WERI-Rb-1 (cell line): ENCODE measurements at regions not wholly inside any gene's neighbourhood (a gene's known extent, or its start where the extent isn't known, plus 50 kb on each side); places are given as distances from the start of the nearest gene placed in this dataset.

ENCODE experiments used
- DNase-seq: peaks from one replicate; pipeline ENCODE4 v3.0.0-alpha.2; 2020
- H3K27ac ChIP-seq: fragments of 250-450 bp; sonication (Bioruptor Pico); 2 replicates; pipeline ENCODE4 v1.5.1; 2020; ENCODE audit warnings: mild to moderate bottlenecking, moderate library complexity
- H3K27me3 ChIP-seq: fragments of 250-450 bp; sonication (Bioruptor Pico); 2 replicates; pipeline ENCODE4 v1.5.1; 2021; ENCODE audit warnings: mild to moderate bottlenecking, low read depth, moderate library complexity; ENCODE audit not compliant: insufficient read depth, severe bottlenecking
- H3K36me3 ChIP-seq: fragments of 250-450 bp; sonication (Bioruptor Pico); 2 replicates; pipeline ENCODE4 v1.5.1; 2020; ENCODE audit warnings: mild to moderate bottlenecking, moderate library complexity
- H3K4me3 ChIP-seq: 2 replicates; pipeline ENCODE4 v1.5.1; 2011; ENCODE audit warnings: low read depth, mild to moderate bottlenecking, control low read depth, low read length
- H3K9me3 ChIP-seq: fragments of 250-450 bp; sonication (Bioruptor Pico); 2 replicates; pipeline ENCODE4 v1.5.1; 2021; ENCODE audit warnings: mild to moderate bottlenecking, moderate library complexity; ENCODE audit not compliant: severe bottlenecking
- TF ChIP-seq, protein P1 (sequence below): IDR thresholded peaks from 2 replicates; pipeline ENCODE4 v1.5.1; 2011; ENCODE audit warnings: low read depth, mild to moderate bottlenecking, control low read depth, inconsistent platforms, low read length

DNA sequence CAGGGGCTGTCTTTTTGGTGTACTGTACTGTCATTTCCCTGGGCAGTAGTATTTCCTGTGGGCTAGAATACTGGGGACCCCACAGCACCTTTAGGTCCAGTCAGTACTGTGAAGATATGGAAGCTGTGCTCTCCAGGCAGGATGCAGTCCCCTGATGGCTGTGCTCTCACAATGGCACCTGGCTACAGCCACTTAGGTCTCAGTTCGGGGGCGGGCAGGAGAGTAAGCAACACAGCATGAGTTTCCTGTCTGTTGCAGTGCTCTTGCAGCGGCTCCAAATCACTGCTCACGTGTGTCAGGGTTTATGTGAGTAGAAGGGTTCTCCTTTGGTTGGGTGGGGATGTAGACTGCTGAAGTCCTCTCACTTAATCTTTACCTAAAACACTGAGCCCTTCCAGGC is 810.4 kb downstream of the DACH1 start:
- no peaks in the 10 kb centered on the region for H3K9me3 ChIP-seq
- H3K27me3 ChIP-seq, result no peaks in the 10 kb centered on the region
- no peak for DNase-seq
- H3K27ac ChIP-seq, result no peak overlapping the region
- no peaks in the 10 kb centered on the region for H3K36me3 ChIP-seq
- H3K4me3 ChIP-seq, result no peak overlapping the region
- TF ChIP-seq, protein P1, sequence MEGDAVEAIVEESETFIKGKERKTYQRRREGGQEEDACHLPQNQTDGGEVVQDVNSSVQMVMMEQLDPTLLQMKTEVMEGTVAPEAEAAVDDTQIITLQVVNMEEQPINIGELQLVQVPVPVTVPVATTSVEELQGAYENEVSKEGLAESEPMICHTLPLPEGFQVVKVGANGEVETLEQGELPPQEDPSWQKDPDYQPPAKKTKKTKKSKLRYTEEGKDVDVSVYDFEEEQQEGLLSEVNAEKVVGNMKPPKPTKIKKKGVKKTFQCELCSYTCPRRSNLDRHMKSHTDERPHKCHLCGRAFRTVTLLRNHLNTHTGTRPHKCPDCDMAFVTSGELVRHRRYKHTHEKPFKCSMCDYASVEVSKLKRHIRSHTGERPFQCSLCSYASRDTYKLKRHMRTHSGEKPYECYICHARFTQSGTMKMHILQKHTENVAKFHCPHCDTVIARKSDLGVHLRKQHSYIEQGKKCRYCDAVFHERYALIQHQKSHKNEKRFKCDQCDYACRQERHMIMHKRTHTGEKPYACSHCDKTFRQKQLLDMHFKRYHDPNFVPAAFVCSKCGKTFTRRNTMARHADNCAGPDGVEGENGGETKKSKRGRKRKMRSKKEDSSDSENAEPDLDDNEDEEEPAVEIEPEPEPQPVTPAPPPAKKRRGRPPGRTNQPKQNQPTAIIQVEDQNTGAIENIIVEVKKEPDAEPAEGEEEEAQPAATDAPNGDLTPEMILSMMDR, result no peak

GRCh38 chr13:71055644-71056043 is 811.4 kb downstream of the DACH1 start:
- TF ChIP-seq, protein P1, result no peak
- DNase-seq, result no peak
- Histone ChIP-seq H3K9me3 (no peaks in the 10 kb centered on the region), H3K4me3 (no peak overlapping the region), H3K36me3 (no peaks in the 10 kb centered on the region), H3K27ac (no peak overlapping the region), H3K27me3 (no peaks in the 10 kb centered on the region)

DNA sequence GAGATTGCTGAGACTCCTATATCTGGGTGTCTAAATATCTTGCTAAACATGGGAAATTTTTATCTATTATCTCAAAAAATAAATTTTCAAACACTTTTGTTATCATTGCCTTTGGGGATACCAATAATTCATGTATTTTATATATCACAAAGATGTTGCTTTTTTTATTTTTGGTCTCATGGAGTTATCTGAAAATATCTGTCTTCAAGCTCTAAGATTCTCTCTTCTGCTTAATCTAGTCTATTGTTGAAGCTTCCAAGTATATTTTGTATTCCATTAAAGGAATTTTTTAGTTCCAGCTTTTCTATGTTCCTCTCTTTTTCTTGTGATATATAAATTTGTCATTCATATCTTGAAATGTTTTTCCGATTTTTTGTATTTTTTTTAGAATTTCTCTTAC is 812.0 kb downstream of the DACH1 start:
- TF ChIP-seq, protein P1, result no peak
- no peak overlapping the region for H3K27ac ChIP-seq
- no peak overlapping the region for H3K4me3 ChIP-seq
- no peaks in the 10 kb centered on the region for H3K36me3 ChIP-seq
- H3K9me3 ChIP-seq, result no peaks in the 10 kb centered on the region
- no peaks in the 10 kb centered on the region for H3K27me3 ChIP-seq
- DNase-seq, result no peak

GRCh38 chr13:71054358-71054757 is 812.6 kb downstream of the DACH1 start:
- no peaks in the 10 kb centered on the region for H3K27me3 ChIP-seq

DNA sequence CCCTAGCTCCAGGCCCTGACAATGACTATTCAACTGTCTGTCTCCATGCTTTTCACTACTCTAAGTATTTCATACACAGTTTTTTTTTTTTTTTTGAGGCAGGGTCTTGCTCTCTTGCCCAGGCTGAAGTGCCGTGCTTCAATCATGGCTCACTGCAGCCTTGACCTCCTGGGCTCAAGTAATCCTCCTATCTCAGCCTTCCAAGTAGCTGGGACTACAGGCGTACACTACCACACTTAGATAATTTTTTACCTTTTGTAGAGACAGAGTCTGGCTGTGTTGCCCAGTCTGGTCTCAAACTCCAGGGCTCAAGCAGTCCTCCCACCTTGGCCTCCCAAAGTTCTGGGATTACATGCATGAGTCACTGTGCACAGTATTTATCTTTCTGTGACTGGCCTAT is 815.4 kb downstream of the DACH1 start:
- Histone ChIP-seq H3K36me3 (no peaks in the 10 kb centered on the region), H3K9me3 (no peaks in the 10 kb centered on the region), H3K27ac (no peak overlapping the region), H3K4me3 (no peak overlapping the region), H3K27me3 (no peaks in the 10 kb centered on the region)
- DNase-seq, result no peak
- TF ChIP-seq, protein P1, result no peak

More at GRCh38 chr13:71054358-71054757, 812.6 kb downstream of the DACH1 start:
- DNase-seq, result no peak
- no peaks in the 10 kb centered on the region for H3K36me3 ChIP-seq
- H3K9me3 ChIP-seq, result no peaks in the 10 kb centered on the region
- TF ChIP-seq, protein P1, result no peak
- no peak overlapping the region for H3K27ac ChIP-seq
- H3K4me3 ChIP-seq, result no peak overlapping the region

GRCh38 chr13:71046360-71047079 is 820.5 kb downstream of the DACH1 start:
- no peaks in the 10 kb centered on the region for H3K27me3 ChIP-seq
- DNase-seq, result no peak
- no peaks in the 10 kb centered on the region for H3K36me3 ChIP-seq
- H3K4me3 ChIP-seq, result no peak overlapping the region
- TF ChIP-seq, protein P1, result no peak
- no peak overlapping the region for H3K27ac ChIP-seq
- H3K9me3 ChIP-seq, result no peaks in the 10 kb centered on the region
